Activated CD4-positive, alpha-beta T cell treated with anti-CD3 and anti-CD28 coated beads for 36 hours (primary cell): ENCODE measurements at regions not wholly inside any gene's neighbourhood (a gene's known extent, or its start where the extent isn't known, plus 50 kb on each side); places are given as distances from the start of the nearest gene placed in this dataset.

Source experiments
- ATAC-seq: fragments of 200-7000 bp; cut with Tn5 transposase; one replicate; pipeline ENCODE4 v1.10.0; 2021; ENCODE audit warnings: mild to moderate bottlenecking, moderate library complexity
- CTCF ChIA-PET: fragments of 350-600 bp; sonication (Branson Sonifier 250); formaldehyde crosslinking; loops from one replicate; lab custom pipeline; 2021; ENCODE audit warnings: antibody characterized with exemption; lab: Charles Lee
- POLR2A ChIA-PET: fragments of 350-600 bp; sonication (Branson Sonifier 250); formaldehyde crosslinking; loops from one replicate; lab custom pipeline; 2021; ENCODE audit warnings: antibody characterized with exemption, inconsistent platforms; lab: Charles Lee
- DNase-seq: peaks from one replicate; pipeline ENCODE4 v3.0.0-alpha.2; 2020
- H3K27ac Mint-ChIP-seq: one replicate; pipeline ENCODE4 v1.8.0; 2021; ENCODE audit warnings: mixed read lengths
- H3K27me3 Mint-ChIP-seq: one replicate; pipeline ENCODE4 v1.8.0; 2021; ENCODE audit warnings: mixed read lengths
- H3K36me3 Mint-ChIP-seq: one replicate; pipeline ENCODE4 v1.8.0; 2021; ENCODE audit warnings: low read depth, mixed read lengths
- H3K4me1 Mint-ChIP-seq: one replicate; pipeline ENCODE4 v1.8.0; 2021; ENCODE audit warnings: mixed read lengths
- H3K4me3 Mint-ChIP-seq: one replicate; pipeline ENCODE4 v1.8.0; 2021; ENCODE audit warnings: mild to moderate bottlenecking, moderate library complexity, mixed read lengths
- H3K9me3 Mint-ChIP-seq: one replicate; pipeline ENCODE4 v1.8.0; 2021; ENCODE audit warnings: low read depth, mixed read lengths
- intact Hi-C, 2 experiments: fragments of 100-400 bp; cut with DNase I in 1 of 2; cut with micrococcal nuclease in 1 of 2; formaldehyde crosslinking; loops; one replicate each; pipeline versions ENCODE4 v1.14.2 to v1.15.1; 2022 to 2024; cut with DNase I, micrococcal nuclease

DNA sequence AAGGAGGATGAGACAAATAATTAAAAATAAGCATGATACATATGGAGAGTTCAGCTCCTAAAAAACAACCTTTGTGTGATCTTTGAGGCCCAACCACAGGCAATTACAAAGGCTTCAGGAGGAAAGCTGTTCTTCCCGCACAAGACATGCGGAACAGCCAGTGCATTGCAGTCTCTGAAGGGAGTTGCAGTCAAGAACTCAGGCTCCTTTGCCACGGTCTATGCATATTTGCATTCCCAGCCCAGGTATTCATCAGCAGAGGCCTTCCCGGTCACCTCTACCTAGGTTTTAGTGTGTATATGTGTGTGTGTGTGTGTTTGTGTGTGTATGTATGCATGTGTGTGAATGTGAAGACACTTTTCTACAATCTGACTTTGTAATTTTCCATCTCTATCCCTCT lies 600.6 kb upstream of the PCDH10 start:
- Mint-ChIP-seq H3K9me3 (peaks cover 2% of the 10 kb centered on the region), H3K36me3 (no peaks in the 10 kb centered on the region), H3K4me3 (no peak overlapping the region), H3K27ac (no peak overlapping the region), H3K27me3 (no peaks in the 10 kb centered on the region), H3K4me1 (no peaks in the 10 kb centered on the region)
- POLR2A ChIA-PET, result no interaction called here
- CTCF ChIA-PET, result no interaction called here
- intact Hi-C loops, result no loop called here
- DNase-seq (no peak), ATAC-seq (no peak)

DNA sequence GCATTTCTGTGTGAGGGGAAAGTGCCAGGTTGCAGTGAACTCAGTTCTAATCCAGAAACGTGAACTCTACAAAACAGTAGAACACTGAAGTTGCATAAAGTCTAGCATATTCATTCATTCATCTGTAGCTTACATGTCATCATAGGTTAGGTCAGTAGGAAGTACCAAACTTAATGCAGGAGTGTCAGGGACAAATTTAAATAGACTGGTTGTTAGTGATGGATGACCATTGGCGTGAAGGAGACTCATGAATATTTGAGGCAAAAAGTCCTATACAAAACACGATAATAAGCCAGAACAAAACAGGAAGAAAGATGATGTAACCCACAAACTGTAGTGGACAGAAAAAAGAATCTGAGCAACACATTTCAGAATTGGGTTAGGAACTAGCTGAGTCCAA lies 592.8 kb upstream of the PCDH10 start:
- Mint-ChIP-seq H3K4me1 (no peaks in the 10 kb centered on the region), H3K9me3 (no peaks in the 10 kb centered on the region), H3K4me3 (no peak overlapping the region), H3K27ac (no peak overlapping the region), H3K27me3 (no peaks in the 10 kb centered on the region), H3K36me3 (no peaks in the 10 kb centered on the region)
- POLR2A ChIA-PET, result no interaction called here
- DNase-seq (no peak), ATAC-seq (no peak)
- intact Hi-C loops, result no loop called here
- CTCF ChIA-PET, result no interaction called here

DNA sequence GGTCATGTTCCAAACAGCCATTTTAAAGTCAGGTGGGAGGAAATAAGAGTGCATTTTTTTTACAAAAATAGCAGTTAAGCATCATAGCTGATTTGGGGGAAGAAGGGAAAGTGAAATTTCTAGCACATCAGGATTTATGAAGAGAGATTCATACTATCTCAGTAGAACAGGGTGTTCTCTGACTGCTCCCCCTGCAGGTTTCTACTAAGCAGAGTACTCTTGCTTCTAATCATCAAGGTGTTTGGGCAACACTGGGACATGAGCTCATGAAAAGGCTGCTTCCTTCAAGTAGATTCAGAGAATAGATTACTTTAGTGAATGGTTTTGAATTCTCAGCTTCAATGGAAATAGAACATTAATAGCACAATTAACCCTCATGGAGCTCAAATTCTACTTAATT lies 591.4 kb upstream of the PCDH10 start:
- CTCF ChIA-PET, result no interaction called here
- intact Hi-C loops, result no loop called here
- no peak overlapping the region for H3K4me3 Mint-ChIP-seq
- no peaks in the 10 kb centered on the region for H3K27me3 Mint-ChIP-seq
- no peaks in the 10 kb centered on the region for H3K9me3 Mint-ChIP-seq
- no peaks in the 10 kb centered on the region for H3K36me3 Mint-ChIP-seq
- POLR2A ChIA-PET, result no interaction called here
- no peak overlapping the region for H3K27ac Mint-ChIP-seq
- DNase-seq (no peak), ATAC-seq (no peak)
- H3K4me1 Mint-ChIP-seq, result no peaks in the 10 kb centered on the region

DNA sequence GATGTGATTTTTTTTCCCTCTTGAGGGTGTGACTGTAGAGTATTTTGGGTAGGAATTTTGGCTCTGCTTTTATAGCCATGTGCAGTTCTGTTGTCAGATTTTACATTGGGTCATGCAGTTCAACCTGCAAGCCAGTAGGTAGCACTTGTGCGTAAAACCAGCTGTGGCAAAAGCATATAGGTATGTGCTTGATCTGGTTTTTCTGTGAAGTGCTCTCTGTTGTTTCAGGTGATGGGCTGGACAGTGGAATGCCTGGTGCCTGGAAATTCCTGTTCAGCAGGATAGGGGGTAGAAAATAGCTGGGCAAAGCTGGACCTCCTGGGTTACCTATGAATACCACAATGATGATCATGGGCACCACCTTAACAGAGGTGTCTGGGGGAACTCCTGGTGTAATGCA lies 584.2 kb upstream of the PCDH10 start:
- Mint-ChIP-seq H3K4me1 (no peaks in the 10 kb centered on the region), H3K4me3 (no peak overlapping the region), H3K9me3 (no peaks in the 10 kb centered on the region), H3K27me3 (no peaks in the 10 kb centered on the region), H3K27ac (no peak overlapping the region), H3K36me3 (no peaks in the 10 kb centered on the region)
- POLR2A ChIA-PET, result interaction anchor here (0.7 kb wide), 1 partner anchor 49 kb away, joined by 5 read pairs; no protein-coding TSS in a partner anchor
- DNase-seq (no peak), ATAC-seq (no peak)
- intact Hi-C loops, result no loop called here
- CTCF ChIA-PET, result interaction anchor here (0.6 to 1.3 kb wide), 2 partner anchors 8 to 437 kb away, joined by 3 to 4 read pairs; no protein-coding TSS in a partner anchor

DNA sequence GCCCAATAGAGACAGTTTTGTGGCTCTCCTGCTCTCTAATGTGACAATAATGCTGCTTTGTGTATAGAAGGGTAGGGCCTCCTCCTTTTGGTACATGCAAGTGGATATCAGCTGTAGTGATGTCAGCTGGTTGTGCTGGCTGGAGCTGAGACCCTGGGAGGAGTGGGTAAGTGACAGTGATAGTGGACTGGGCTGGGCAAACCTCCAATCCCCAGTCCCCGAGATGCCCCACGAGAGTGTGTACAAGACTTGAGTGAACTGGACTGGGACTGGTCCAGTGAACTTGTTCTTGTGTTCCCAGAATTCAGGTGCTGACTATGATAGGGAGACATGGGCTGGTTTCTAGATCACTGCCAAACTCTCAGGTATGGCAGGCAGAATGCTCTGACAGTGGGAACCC lies 583.6 kb upstream of the PCDH10 start:
- Mint-ChIP-seq H3K36me3 (no peaks in the 10 kb centered on the region), H3K4me3 (no peak overlapping the region)
- no peak for ATAC-seq

DNA sequence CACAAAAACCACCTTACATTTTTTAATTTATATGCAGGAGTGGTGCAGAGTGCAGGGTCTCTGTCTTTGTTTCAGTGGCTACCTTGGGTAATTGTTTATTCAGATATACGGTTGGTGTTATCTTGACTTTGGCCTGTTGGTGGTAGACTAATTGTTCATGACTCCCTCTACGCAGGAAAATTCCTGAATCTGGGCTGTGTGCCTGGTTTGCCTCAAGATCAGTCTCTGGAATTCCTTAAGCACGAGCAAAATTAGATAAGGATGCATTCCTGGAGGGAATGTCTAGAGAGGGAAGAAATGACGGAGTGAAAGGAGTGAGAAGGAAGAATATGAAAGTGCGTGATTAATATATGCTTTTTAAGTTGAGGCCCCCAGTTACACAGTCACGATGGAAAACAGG lies 576.9 kb upstream of the PCDH10 start:
- DNase-seq (no peak), ATAC-seq (no peak)
- Mint-ChIP-seq H3K9me3 (peaks cover 3% of the 10 kb centered on the region), H3K36me3 (no peaks in the 10 kb centered on the region), H3K27me3 (no peaks in the 10 kb centered on the region), H3K27ac (no peak overlapping the region), H3K4me1 (no peaks in the 10 kb centered on the region), H3K4me3 (no peak overlapping the region)
- POLR2A ChIA-PET, result no interaction called here
- CTCF ChIA-PET, result no interaction called here
- intact Hi-C loops, result no loop called here

More for the DNA sequence above, 583.6 kb upstream of the PCDH10 start:
- CTCF ChIA-PET, result interaction anchor here (0.6 to 1.3 kb wide), 2 partner anchors 8 to 438 kb away, joined by 3 to 4 read pairs; no protein-coding TSS in a partner anchor
- Mint-ChIP-seq H3K9me3 (no peaks in the 10 kb centered on the region), H3K27ac (no peak overlapping the region), H3K4me1 (no peaks in the 10 kb centered on the region), H3K27me3 (no peaks in the 10 kb centered on the region)
- no peak for DNase-seq
- intact Hi-C loops, result no loop called here
- POLR2A ChIA-PET, result no interaction called here

DNA sequence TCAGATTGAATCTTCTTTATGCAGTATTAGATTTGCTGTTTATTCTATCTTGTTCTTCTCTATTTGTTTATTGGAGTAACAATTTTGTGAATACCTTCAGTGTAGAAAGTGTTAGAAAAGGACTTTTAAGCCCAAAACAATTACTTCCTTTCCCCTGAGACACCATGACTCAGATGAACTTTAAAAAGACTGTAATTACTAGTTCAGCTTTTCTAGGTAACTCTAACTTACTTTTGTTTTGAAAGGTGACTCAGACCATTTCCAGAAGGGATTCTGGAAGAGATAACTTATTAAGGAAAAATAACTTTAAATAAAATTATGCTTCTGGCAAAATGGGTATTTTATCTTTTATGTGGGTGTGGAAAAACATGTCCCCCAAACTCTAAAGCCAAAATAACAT lies 561.5 kb upstream of the PCDH10 start:
- H3K4me3 Mint-ChIP-seq, result no peak overlapping the region
- ChIA-PET CTCF (interaction anchor here (1.8 kb wide), 1 partner anchor 8 kb away, joined by 4 read pairs; no protein-coding TSS in a partner anchor), POLR2A (no interaction called here)
- ATAC-seq (no peak), DNase-seq (no peak)
- no peaks in the 10 kb centered on the region for H3K9me3 Mint-ChIP-seq
- H3K27me3 Mint-ChIP-seq, result no peaks in the 10 kb centered on the region
- H3K4me1 Mint-ChIP-seq, result no peaks in the 10 kb centered on the region
- intact Hi-C loops, result no loop called here
- no peak overlapping the region for H3K27ac Mint-ChIP-seq
- H3K36me3 Mint-ChIP-seq, result no peaks in the 10 kb centered on the region

DNA sequence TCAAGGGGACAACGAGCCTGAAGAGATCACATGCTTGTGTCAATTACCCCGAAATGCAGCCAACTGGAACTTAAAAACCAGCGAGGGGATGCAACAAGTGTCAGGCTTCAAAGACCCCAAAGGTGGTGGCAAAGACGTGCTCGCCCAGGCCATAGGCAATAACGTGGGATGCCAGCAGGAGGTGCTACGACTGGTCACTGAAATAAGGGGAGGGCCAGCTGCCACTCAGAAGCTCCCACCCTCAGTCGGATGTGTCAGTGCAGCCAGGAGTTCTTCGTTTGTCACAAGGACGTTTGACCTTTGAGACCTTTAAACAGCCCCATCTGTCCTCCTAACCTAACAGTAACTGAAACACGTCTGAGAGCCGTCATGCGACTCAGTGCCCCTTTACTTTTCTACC lies 556.8 kb upstream of the PCDH10 start:
- no peak for DNase-seq
- Mint-ChIP-seq H3K27ac (no peak overlapping the region), H3K4me1 (no peaks in the 10 kb centered on the region), H3K27me3 (no peaks in the 10 kb centered on the region), H3K9me3 (no peaks in the 10 kb centered on the region), H3K4me3 (no peak overlapping the region), H3K36me3 (no peaks in the 10 kb centered on the region)
- ChIA-PET CTCF (no interaction called here), POLR2A (no interaction called here)
- no peak for ATAC-seq
- intact Hi-C loops, result no loop called here

DNA sequence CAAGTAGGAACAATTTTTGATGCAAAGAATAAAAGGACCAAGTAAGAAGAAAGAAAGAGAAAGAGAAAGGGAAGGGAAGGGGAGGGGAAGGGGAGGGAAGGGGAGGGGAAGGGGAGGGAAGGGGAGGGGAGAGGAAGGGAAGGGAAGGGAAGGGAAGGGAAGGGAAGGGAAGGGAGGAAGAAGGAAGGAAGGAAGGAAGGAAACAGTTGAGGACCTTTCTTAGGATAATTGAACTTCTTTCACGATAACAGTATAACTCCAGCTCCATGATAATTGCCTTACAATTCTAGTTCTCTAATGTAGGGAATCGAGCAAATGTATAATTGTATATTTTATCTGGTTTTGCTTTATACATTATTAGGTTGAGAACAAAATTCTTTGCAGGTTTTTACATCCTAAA lies 556.2 kb upstream of the PCDH10 start:
- intact Hi-C loops, result no loop called here
- Mint-ChIP-seq H3K27me3 (no peaks in the 10 kb centered on the region), H3K4me3 (no peak overlapping the region), H3K27ac (no peak overlapping the region), H3K9me3 (no peaks in the 10 kb centered on the region), H3K4me1 (no peaks in the 10 kb centered on the region), H3K36me3 (no peaks in the 10 kb centered on the region)
- no peak for ATAC-seq
- DNase-seq, result no peak
- CTCF ChIA-PET, result no interaction called here
- POLR2A ChIA-PET, result no interaction called here

DNA sequence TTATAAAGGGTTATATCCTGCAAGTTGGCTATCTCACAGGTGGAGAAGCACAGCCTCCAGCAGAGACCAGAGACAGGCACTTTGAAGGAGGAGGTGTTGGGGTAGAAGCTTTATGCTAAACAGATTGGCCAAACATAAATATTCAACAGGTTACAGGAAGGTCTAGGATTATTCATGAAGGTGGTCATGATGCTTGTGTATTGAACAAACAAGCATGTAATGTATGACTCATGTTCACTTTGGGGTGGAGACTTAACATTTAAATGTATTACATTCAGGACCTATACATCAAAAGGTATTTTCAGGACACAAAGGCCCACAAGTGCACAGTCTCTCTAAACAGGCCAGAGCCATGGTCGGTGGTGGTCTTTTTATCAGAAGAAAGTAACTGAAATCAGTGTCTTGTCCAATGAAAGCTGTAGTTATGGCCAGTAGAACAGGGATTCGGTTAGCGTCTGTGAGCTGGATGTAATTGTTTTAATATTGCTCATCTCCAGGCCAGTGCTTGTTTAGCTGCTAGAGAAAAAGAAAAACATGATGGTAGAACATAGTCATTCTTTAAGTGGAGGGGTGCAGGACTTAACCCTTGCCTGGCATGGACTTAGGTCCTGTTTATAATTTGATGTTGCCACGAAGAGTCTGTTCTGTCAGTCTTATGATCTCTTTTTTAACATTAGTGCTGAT lies 555.2 kb upstream of the PCDH10 start:
- H3K9me3 Mint-ChIP-seq, result no peaks in the 10 kb centered on the region
- intact Hi-C loops, result no loop called here
- ATAC-seq, result no peak
- no peak overlapping the region for H3K27ac Mint-ChIP-seq
- no peaks in the 10 kb centered on the region for H3K4me1 Mint-ChIP-seq
- H3K36me3 Mint-ChIP-seq, result no peaks in the 10 kb centered on the region
- CTCF ChIA-PET, result no interaction called here
- DNase-seq, result no peak
- POLR2A ChIA-PET, result no interaction called here
- H3K4me3 Mint-ChIP-seq, result no peak overlapping the region
- H3K27me3 Mint-ChIP-seq, result no peaks in the 10 kb centered on the region

DNA sequence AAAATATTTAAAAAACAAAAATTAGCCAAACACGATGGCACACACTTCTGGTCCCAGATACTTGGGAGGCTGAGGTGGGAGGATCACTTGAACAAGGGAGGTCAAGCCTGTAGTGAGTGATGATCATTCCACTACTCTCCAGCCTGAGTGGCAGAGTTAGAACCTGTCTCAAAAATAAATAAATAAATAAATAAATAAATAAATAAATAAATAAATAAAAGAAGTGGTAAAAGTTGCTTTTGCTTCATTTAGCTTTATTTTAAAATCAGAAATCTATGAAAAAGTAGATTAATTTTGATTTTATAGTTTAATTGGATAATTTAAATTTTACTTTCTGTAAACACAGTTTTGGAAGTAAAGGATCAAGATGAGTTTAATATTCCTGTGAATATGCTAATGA lies 552.9 kb upstream of the PCDH10 start:
- intact Hi-C loops, result no loop called here
- Mint-ChIP-seq H3K36me3 (no peaks in the 10 kb centered on the region), H3K4me1 (no peaks in the 10 kb centered on the region), H3K27ac (no peak overlapping the region), H3K27me3 (no peaks in the 10 kb centered on the region), H3K4me3 (no peak overlapping the region), H3K9me3 (no peaks in the 10 kb centered on the region)
- ATAC-seq (no peak), DNase-seq (no peak)
- ChIA-PET POLR2A (no interaction called here), CTCF (no interaction called here)

DNA sequence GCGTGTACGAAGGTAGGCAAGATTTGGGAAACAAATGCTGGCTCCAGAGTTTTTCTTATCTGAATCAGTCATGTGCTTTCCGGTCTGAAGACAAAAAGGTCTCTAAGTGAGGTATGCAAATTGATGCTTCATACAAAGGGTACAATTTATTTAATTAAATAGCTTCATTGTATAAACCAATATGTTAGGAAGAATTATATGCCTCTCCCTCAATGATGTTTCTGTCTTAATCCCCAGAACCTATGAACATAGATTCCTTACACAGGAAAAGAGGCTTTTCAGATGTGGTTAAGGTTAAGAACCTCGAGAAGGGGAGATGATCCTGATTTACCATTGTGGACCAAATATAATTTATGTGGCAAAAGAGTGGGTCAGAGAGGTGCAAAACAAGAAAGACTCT lies 543.5 kb upstream of the PCDH10 start:
- no peaks in the 10 kb centered on the region for H3K4me1 Mint-ChIP-seq
- ChIA-PET POLR2A (no interaction called here), CTCF (interaction anchor here (0.7 kb wide), 1 partner anchor 34 kb away, joined by 3 read pairs; no protein-coding TSS in a partner anchor)
- intact Hi-C loops, result no loop called here
- DNase-seq, result no peak
- no peak overlapping the region for H3K27ac Mint-ChIP-seq
- H3K36me3 Mint-ChIP-seq, result no peaks in the 10 kb centered on the region
- no peaks in the 10 kb centered on the region for H3K9me3 Mint-ChIP-seq
- no peaks in the 10 kb centered on the region for H3K27me3 Mint-ChIP-seq
- no peak overlapping the region for H3K4me3 Mint-ChIP-seq
- no peak for ATAC-seq
